Hematopoietic multipotent progenitor cell treated with erythropoietin and hydrocortisone succinate and interleukin-3 and kit ligand, for 17 days (in vitro differentiated cells): ENCODE measurements at regions not wholly inside any gene's neighbourhood (a gene's known extent, or its start where the extent isn't known, plus 50 kb on each side); places are given as distances from the start of the nearest gene placed in this dataset.

ENCODE experiments used
- DNase-seq: peaks from one replicate; pipeline ENCODE4 v3.0.0-alpha.2; 2015; ENCODE audit warnings: low spot score

- no peak for DNase-seq
Measured at GRCh38 chrX:42946544-42947194, 168.7 kb upstream of the PPP1R2C start.

- DNase-seq, result no peak
Measured at GRCh38 chrX:42948723-42949657, 171.0 kb upstream of the PPP1R2C start.

GRCh38 chrX:42951747-42952146, 173.8 kb upstream of the PPP1R2C start:
- no peak for DNase-seq

GRCh38 chrX:42952621-42953020, 174.7 kb upstream of the PPP1R2C start:
- no peak for DNase-seq

GRCh38 chrX:42954880-42955279, 176.9 kb upstream of the PPP1R2C start:
- no peak for DNase-seq

GRCh38 chrX:42955349-42955748, 177.4 kb upstream of the PPP1R2C start:
- DNase-seq, result no peak

- DNase-seq, result no peak
Measured at GRCh38 chrX:42967681-42968300, 189.8 kb upstream of the PPP1R2C start.

GRCh38 chrX:42973321-42973720, 195.4 kb upstream of the PPP1R2C start:
- no peak for DNase-seq

- no peak for DNase-seq
Measured at GRCh38 chrX:42975906-42976305, 197.9 kb upstream of the PPP1R2C start.

GRCh38 chrX:42976746-42977366, 198.9 kb upstream of the PPP1R2C start:
- DNase-seq, result no peak

GRCh38 chrX:42978655-42979379, 200.9 kb upstream of the PPP1R2C start:
- no peak for DNase-seq

GRCh38 chrX:42988700-42989099, 210.7 kb upstream of the PPP1R2C start:
- no peak for DNase-seq

- no peak for DNase-seq
Measured at GRCh38 chrX:42992199-42992943, 214.4 kb upstream of the PPP1R2C start.

- no peak for DNase-seq
Measured at GRCh38 chrX:42996861-42997260, 218.9 kb upstream of the PPP1R2C start.

GRCh38 chrX:43000121-43000520, 222.2 kb upstream of the PPP1R2C start:
- no peak for DNase-seq

GRCh38 chrX:43002526-43003203, 224.7 kb upstream of the PPP1R2C start:
- no peak for DNase-seq

GRCh38 chrX:43003204-43003565, 225.2 kb upstream of the PPP1R2C start:
- no peak for DNase-seq

GRCh38 chrX:43003939-43004338, 226.0 kb upstream of the PPP1R2C start:
- DNase-seq, result no peak

GRCh38 chrX:43005561-43005960, 227.6 kb upstream of the PPP1R2C start:
- no peak for DNase-seq

GRCh38 chrX:43008356-43008755, 230.4 kb upstream of the PPP1R2C start:
- no peak for DNase-seq

GRCh38 chrX:43016021-43016420, 238.1 kb upstream of the PPP1R2C start:
- no peak for DNase-seq
